Skeletal muscle tissue (tissue), 3 donors: ENCODE measurements at regions not wholly inside any gene's neighbourhood (a gene's known extent, or its start where the extent isn't known, plus 50 kb on each side); places are given as distances from the start of the nearest gene placed in this dataset.

Experiments used
- H3K27ac ChIP-seq: one replicate; pipeline ENCODE4 v1.7.0; 2013; ENCODE audit warnings: mild to moderate bottlenecking, low read depth, low read length, inconsistent platforms
- H3K27me3 ChIP-seq, 3 donors: one replicate each; pipeline ENCODE4 v1.7.0; 2013; ENCODE audit warnings: low read length in 3 of 3; ENCODE audit not compliant: control insufficient read depth in 3 of 3, insufficient read depth in 3 of 3
- H3K36me3 ChIP-seq, 3 donors: one replicate each; pipeline ENCODE4 v1.7.0; 2013; ENCODE audit warnings: low read length in 3 of 3; ENCODE audit not compliant: control insufficient read depth in 3 of 3, insufficient read depth in 3 of 3
- H3K4me1 ChIP-seq, 3 donors: one replicate each; pipeline ENCODE4 v1.7.0; 2013; ENCODE audit warnings: low read length in 3 of 3, mild to moderate bottlenecking in 3 of 3; ENCODE audit not compliant: control insufficient read depth in 3 of 3, insufficient read depth in 3 of 3
- H3K4me3 ChIP-seq, 3 donors: one replicate each; pipeline ENCODE4 v1.7.0; 2013; ENCODE audit warnings: low read length in 3 of 3
- H3K9ac ChIP-seq, 3 donors: one replicate each; pipeline ENCODE4 v1.7.0; 2013; ENCODE audit warnings: low read length in 3 of 3, mild to moderate bottlenecking in 3 of 3, moderate library complexity in 2 of 3, low read depth in 1 of 3
- H3K9me3 ChIP-seq, 3 donors: one replicate each; pipeline ENCODE4 v1.7.0; 2013; ENCODE audit warnings: low read length in 3 of 3; ENCODE audit not compliant: control insufficient read depth in 3 of 3
- donor health status: Osteomylitis.

DNA sequence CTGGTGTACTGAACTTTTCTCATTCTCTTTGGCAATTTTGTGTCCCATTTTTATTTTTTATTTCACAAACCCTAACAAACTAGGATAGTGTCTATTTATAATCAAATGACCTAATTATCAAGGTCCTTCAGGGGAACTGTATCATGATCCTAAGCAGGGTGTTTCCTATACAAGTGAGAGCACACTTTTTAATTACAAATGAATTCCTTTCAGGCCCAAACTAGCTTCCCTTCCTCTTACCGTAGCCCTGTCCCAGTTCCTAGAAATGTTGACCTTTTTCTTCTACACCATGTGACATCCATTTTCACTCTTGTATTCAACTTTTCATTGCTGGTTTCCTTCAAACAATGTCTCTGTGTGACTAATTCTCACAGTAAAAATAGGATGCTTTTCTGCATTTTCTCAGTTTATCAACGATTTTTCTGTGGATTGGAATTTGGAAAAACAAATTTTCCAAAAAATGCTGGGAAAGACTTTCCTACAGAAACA is 411.4 kb downstream of the CCDC91 start:
- no peak overlapping the region for H3K4me3 ChIP-seq
- no peak overlapping the region for H3K9ac ChIP-seq
- no peak overlapping the region for H3K27ac ChIP-seq
- no peaks in the 10 kb centered on the region for H3K36me3 ChIP-seq
- H3K27me3 ChIP-seq: no peaks in the 10 kb centered on the region
- H3K4me1 ChIP-seq: no peaks in the 10 kb centered on the region
- H3K9me3 ChIP-seq: peaks cover 0 to 2% (median 2%) of the 10 kb centered on the region in 3 donors

DNA sequence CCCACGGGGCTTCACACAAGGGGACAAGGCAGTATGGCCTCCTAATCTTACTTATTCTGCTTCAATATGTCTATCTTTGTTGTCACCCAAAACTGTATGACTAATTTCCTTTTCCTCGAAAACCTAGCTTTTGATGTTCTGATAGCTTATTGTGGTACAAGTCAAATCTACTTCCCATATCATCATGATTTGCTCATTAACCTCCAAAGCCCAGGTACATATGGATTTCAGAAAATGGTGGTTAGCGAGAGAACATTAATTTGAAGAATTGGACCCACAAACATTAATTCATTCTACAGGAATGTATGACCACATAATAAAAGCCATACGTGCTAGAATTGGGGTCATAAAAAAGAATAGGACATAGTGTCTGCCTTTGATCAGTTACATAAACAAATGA is 412.5 kb downstream of the CCDC91 start:
- Histone ChIP-seq H3K9ac (no peak overlapping the region), H3K27ac (no peak overlapping the region), H3K36me3 (no peaks in the 10 kb centered on the region), H3K9me3 (peaks cover 0 to 4% (median 2%) of the 10 kb centered on the region in 3 donors), H3K27me3 (no peaks in the 10 kb centered on the region), H3K4me3 (no peak overlapping the region), H3K4me1 (no peaks in the 10 kb centered on the region)

DNA sequence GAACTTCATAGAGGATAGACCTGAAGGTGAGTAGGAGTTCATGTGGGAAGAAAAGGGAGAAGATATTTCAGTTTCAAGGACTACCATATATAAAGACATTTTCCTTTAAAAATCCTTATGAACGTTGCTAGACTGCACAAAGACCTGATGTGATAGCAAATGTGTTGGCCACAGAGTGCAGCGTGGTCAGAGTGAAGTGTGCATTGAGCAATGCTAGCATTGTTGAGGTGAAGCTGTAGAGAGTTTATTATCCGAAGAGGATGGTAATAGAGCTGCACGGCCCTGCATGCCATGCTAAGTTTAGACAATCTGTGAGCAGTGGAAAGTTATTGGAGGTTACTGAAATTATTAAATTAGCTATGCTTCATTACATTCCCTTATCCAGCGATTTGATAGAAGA is 413.0 kb downstream of the CCDC91 start:
- H3K27ac ChIP-seq: no peak overlapping the region
- no peaks in the 10 kb centered on the region for H3K36me3 ChIP-seq
- H3K27me3 ChIP-seq: no peaks in the 10 kb centered on the region
- no peak overlapping the region for H3K4me3 ChIP-seq
- no peaks in the 10 kb centered on the region for H3K4me1 ChIP-seq
- H3K9ac ChIP-seq: no peak overlapping the region
- peaks cover 0 to 4% (median 2%) of the 10 kb centered on the region in 3 donors for H3K9me3 ChIP-seq

DNA sequence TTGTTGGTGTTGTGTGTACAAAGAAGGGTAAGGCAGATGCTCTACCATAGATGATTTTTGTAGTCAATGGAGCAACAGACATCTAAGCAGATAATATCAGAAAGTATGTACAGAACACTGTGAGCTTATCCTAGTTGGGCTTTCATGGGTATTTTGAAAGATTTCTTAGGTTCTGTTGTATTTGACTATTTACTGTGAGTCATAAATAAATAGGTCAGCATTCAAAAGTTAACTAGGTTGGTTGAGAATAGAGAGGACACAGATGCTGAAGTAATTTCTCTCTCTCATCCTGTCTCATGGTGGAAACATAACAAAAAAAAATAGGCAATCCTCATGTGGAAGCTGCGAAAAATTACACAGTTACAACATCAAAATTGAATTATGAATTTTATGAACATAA is 413.5 kb downstream of the CCDC91 start:
- no peaks in the 10 kb centered on the region for H3K27me3 ChIP-seq
- H3K27ac ChIP-seq: no peak overlapping the region
- no peak overlapping the region for H3K9ac ChIP-seq
- no peaks in the 10 kb centered on the region for H3K36me3 ChIP-seq
- no peaks in the 10 kb centered on the region for H3K4me1 ChIP-seq
- H3K4me3 ChIP-seq: no peak overlapping the region
- H3K9me3 ChIP-seq: peaks cover 0 to 4% (median 2%) of the 10 kb centered on the region in 3 donors

DNA sequence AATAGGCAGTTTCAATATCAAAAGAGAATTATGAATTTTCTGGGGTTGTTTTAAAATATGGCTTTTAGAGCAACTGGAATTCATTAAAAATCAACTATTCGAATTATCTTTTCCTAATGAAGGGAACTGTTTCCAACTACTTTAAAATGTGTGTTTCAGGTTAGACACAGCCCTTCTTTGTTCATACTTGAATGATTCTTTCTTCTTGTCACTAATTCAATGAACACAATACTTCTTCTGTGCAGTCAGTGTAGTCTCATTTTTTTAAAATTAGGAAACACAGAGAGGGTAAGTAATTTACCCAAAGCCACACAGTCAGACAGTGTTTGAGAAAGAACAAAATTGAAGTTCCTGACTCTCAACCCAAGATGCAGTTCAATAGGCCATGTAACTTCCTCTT is 414.0 kb downstream of the CCDC91 start:
- Histone ChIP-seq H3K9ac (no peak overlapping the region), H3K27me3 (no peaks in the 10 kb centered on the region), H3K27ac (no peak overlapping the region), H3K4me1 (no peaks in the 10 kb centered on the region), H3K9me3 (peaks cover 0 to 4% (median 2%) of the 10 kb centered on the region in 3 donors), H3K4me3 (no peak overlapping the region), H3K36me3 (no peaks in the 10 kb centered on the region)

DNA sequence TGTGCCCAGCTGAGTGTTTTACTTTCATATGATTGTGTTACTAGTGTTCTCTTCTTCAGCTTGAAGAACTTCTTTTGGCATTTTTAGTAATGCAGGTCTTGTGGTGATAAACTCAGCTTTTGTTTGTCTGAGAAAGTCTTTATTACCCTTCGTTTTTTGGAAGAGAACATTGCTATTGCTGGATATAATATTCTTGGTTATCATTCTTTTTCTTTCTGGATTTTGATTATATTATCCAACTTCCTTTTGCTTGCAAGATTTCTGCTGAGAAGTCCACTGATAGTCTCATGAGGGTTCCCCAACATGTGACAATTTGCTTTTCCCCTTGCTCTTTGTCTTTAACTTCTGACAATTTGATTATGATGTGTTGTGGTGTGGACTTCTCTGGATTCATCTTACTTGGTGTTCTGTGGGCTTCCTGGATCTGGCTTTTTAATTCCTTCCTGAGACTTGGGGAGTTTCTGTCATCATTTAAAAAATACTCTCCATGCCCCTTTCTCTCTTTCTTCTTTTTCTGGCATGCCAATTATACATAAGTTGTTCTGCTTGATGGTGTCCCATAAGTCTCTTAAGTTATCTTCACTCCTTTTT is 416.8 kb downstream of the CCDC91 start:
- no peaks in the 10 kb centered on the region for H3K4me1 ChIP-seq
- H3K27me3 ChIP-seq: no peaks in the 10 kb centered on the region
- no peaks in the 10 kb centered on the region for H3K36me3 ChIP-seq
- no peak overlapping the region for H3K27ac ChIP-seq
- H3K9me3 ChIP-seq: peaks cover 0 to 4% (median 2%) of the 10 kb centered on the region in 3 donors
- H3K4me3 ChIP-seq: no peak overlapping the region
- H3K9ac ChIP-seq: no peak overlapping the region

DNA sequence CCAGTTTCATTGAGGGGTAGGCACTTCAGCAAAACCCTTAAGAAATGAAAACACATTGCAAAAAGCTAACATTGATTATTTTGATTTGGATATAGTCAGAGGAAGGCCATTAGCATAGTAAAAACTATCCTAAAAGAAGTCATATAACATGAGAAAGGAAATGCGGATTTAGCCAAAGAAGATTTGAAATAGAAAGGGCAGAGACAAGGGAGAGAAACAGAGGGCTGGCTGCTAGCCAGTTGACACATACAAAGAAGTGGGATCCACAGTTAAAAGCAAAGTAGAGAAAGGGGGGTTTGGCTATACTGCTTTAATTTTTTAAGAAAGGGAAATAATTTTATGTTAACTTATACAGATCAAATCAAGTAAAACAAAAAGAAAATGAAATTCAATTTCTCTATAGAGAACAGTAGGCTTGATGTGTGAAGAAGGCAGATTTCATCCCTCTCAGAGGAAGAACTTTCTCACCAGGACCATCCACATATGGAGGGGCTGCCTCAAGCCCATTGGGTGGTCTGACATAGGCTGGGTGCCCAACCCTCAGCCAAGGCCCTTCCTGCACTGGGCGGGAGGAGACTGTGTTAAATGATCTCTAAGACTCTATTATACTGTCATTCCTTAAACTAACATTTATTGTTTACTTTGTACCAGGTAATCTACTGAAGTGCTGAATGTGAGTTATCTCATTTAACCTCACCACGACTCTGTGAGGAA is 420.3 kb downstream of the CCDC91 start:
- peaks cover 0 to 4% (median 0%) of the 10 kb centered on the region in 3 donors for H3K9me3 ChIP-seq
- no peak overlapping the region for H3K9ac ChIP-seq
- H3K27me3 ChIP-seq: no peaks in the 10 kb centered on the region
- no peak overlapping the region for H3K4me3 ChIP-seq
- no peaks in the 10 kb centered on the region for H3K4me1 ChIP-seq
- H3K27ac ChIP-seq: no peak overlapping the region
- no peaks in the 10 kb centered on the region for H3K36me3 ChIP-seq

DNA sequence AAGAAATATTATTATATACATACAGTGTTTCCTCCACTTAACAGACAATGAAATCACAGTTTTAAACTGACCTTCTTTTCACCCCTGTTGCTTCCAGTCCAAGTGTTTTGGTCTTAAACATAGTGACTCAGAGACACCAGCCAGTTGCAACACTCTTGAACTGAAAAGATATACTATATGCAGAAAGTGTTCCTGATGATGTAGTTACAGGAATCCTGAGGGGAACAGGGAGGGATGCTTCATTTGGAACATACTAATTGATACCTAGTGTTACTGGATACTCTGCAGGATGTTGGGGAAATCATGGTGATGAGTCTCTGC is 420.8 kb downstream of the CCDC91 start:
- peaks cover 0 to 4% (median 0%) of the 10 kb centered on the region in 3 donors for H3K9me3 ChIP-seq
- H3K4me1 ChIP-seq: no peaks in the 10 kb centered on the region
- no peaks in the 10 kb centered on the region for H3K27me3 ChIP-seq
- no peak overlapping the region for H3K4me3 ChIP-seq
- no peak overlapping the region for H3K9ac ChIP-seq
- H3K27ac ChIP-seq: no peak overlapping the region
- no peaks in the 10 kb centered on the region for H3K36me3 ChIP-seq

DNA sequence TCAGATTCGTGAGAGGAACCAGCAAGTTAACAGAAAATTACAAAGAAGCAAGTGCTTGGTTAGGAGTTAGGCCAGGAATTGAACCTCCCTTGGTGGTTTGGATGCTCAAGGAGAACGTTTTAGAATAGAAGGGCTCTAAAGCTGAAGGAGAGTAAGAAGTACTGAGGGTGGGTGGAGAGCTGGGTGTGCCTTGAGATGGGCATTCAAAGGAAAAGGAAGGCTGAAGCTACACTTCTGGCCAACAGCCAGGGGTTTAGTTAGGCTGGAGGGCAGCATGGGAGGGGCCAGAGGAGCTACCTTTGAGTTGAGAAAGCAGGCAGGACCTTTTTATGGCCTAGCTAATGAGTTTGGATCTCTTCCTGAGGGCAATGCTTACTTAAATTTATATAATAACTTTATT is 421.2 kb downstream of the CCDC91 start:
- Histone ChIP-seq H3K36me3 (no peaks in the 10 kb centered on the region), H3K4me1 (no peaks in the 10 kb centered on the region), H3K9ac (no peak overlapping the region), H3K27me3 (no peaks in the 10 kb centered on the region), H3K9me3 (peaks cover 0 to 2% (median 0%) of the 10 kb centered on the region in 3 donors), H3K4me3 (no peak overlapping the region), H3K27ac (no peak overlapping the region)

DNA sequence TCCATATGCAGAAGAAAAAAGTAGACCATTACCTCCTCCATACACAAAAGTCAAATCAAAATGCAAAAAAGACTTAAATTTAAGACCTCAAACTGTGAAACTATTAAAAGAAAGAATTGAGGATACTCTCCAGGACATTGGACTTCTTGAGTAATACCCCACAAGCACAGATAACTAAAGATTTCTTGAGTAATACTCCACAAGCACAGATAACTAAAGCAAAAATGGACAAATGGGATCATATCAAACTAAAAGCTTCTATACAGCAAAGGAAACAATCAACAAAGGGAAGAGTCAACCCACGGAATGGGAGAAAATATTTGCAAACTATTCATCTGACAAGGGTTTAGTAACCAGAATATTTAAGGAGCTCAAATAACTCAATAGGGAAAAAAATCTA is 427.9 kb downstream of the CCDC91 start:
- H3K36me3 ChIP-seq: no peaks in the 10 kb centered on the region
- no peaks in the 10 kb centered on the region for H3K9me3 ChIP-seq
- H3K27ac ChIP-seq: no peak overlapping the region
- H3K4me3 ChIP-seq: no peak overlapping the region
- no peak overlapping the region for H3K9ac ChIP-seq
- no peaks in the 10 kb centered on the region for H3K4me1 ChIP-seq
- H3K27me3 ChIP-seq: no peaks in the 10 kb centered on the region
